ENCODE measurements at regions not wholly inside any gene's neighbourhood (a gene's known extent, or its start where the extent isn't known, plus 50 kb on each side); places are given as distances from the start of the nearest gene placed in this dataset.
"Not testable (repeated sequence)": the region's sequence is repeated elsewhere in the genome, so short reads cannot be mapped to it uniquely, and the experiment has no call there.

DNA sequence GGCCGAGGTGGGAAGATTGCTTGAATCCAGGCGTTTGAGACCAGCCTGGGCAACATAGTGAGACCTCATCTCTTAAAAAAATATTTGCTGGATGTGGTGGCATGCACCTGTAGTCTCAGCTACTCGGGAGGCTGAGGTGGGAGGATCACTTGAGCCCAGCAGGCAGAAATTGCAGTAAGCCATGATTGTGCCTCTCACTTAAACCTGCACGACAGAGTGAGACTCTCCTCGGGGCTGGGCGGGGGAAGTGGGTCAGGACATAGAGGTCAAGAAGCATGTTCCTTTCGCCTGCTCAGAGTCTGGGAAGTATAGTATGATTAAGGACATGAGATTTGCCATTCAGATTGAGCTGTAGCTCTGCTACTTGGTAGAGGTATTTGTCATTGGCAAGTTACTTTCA is 52.3 kb downstream of the SEPTIN7 start:
- not testable (repeated sequence) for DNase-seq

- no peak for DNase-seq
These were observed 53.5 kb downstream of the SEPTIN7 start for GRCh38 chr7:35854311-35854710.

DNA sequence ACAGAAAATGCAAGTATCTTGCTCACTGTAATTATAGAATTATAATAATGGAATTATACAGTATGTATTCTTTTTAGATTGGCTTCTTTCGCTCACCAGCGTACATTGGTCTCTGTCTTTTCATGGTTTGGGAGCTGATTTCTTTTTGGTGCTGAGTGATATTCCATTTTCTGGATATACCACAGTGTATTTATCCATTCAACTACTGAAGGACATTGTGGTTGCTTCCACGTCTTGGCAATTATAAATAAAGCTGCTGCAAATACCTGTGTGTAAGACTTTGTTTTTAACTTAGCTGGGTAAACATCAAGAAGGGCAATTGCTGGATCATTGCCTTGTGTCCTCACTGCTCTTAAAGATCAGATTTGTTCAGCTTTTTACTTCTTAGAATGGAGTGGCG is 55.3 kb downstream of the SEPTIN7 start:
- DNase-seq, result no peak

DNA sequence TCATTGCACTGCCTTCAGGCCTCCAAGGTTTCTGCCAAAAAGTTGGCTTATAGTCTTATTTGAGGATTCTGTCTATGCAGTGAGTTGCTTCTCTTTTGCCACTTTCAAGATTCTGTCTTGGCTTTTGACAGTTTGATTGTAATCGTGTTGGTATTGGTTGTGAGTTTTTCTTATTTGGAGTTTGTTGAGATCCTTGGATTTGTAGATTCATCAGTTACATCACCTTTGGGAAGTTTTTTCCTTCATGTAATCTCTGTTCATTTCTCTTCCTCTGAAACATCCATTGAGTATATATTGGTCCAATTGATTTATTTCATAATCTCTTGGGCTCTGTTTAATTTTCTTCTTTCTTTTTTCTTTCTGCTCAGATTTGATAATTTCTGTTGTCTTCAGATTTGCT is 59.8 kb downstream of the SEPTIN7 start:
- DNase-seq, result no peak

- DNase-seq, result no peak
These were observed 64.4 kb downstream of the SEPTIN7 start for GRCh38 chr7:35865287-35865686.

GRCh38 chr7:35866186-35866585 is 65.3 kb downstream of the SEPTIN7 start:
- no peak for DNase-seq

DNA sequence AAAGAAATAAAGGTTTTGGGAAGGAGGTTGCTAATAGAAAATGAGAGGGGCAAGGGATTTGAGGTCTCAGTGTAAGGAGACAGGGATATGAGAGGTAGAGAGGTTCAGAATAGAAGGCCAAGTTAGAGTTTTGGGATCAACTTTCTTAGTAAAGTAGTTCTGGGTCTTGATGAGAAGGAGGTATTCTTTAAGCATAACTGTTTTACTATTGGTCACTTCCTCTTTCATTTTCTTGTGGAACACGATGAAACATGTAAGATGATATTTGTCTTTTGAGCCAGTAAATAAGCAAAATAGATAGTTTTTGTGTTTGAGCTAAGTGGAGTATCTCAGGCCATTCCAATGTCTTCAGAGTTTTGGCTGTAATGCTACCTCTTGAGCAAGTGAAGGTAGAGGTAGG is 68.3 kb downstream of the SEPTIN7 start:
- not testable (repeated sequence) for DNase-seq

DNA sequence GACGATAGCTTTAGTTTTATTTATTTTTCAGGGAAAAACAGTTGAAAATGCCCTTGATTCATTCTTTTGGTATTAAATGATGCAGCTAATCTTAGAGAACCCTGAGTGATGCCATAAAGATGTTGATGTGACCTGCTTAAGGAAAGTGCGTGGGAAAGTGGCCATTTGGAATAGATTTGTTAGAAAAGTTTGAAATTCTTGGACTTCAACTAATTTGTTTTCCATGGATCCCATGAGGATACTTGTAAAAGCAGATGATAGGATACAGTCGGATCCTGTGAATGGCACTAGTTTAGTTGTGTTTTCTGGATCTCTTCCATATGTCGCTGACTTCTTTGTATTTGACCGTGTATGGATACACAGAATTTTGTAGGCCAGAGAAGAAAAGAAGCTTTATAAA is 69.0 kb downstream of the SEPTIN7 start:
- DNase-seq, result no peak

GRCh38 chr7:35871856-35872255 is 71.0 kb downstream of the SEPTIN7 start:
- DNase-seq, result no peak

- no peak for DNase-seq
These were observed 74.0 kb downstream of the SEPTIN7 start for GRCh38 chr7:35874886-35875285.

GRCh38 chr7:35875292-35875691 is 74.4 kb downstream of the SEPTIN7 start:
- no peak for DNase-seq

DNA sequence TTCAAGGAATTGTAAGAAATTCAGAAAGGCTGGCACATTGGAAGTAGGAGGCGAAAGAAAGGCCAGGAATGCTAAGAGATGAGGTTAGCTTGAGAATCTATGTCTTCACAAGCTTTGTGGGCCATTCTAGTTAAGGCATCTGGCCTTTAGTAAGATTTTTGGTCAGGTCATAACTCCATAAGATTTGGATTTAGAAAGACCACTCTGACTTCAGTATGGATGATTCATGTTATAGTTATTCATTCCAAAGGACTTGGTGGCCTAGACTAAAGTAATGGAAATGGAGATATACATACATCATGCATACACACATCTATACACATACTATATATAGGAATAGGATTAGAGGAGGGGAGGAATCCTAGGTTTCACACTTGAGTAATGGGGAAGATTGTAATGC is 77.5 kb downstream of the SEPTIN7 start:
- DNase-seq, result no peak

DNA sequence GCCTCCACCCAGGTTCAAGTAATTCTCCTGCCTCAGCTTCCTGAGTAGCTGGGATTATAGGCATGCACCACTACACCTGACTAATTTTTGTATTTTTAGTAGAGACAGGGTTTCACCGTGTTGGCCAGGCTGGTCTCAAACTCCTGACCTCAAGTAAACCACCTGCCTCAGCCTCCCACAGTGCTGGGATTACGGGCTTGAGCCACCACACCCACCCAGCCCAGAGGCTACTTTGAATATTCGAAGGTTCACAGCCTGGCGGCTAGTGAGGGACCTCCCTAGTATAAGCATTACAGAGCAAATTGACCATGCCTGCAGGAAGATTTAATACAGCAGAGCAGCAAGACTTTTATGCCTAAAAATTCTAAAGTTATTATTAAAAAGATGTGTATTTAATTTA is 86.6 kb downstream of the SEPTIN7 start:
- DNase-seq, result not testable (repeated sequence)

GRCh38 chr7:35889001-35889400 is 88.1 kb downstream of the SEPTIN7 start:
- DNase-seq, result no peak

GRCh38 chr7:35889870-35890269 is 89.0 kb downstream of the SEPTIN7 start:
- DNase-seq, result no peak

GRCh38 chr7:35891004-35891830 is 90.4 kb downstream of the SEPTIN7 start:
- DNase-seq, result no peak

GRCh38 chr7:35893649-35894048 is 92.8 kb downstream of the SEPTIN7 start:
- DNase-seq, result no peak

- DNase-seq, result no peak
These were observed 93.9 kb downstream of the SEPTIN7 start for GRCh38 chr7:35894721-35895120.

DNA sequence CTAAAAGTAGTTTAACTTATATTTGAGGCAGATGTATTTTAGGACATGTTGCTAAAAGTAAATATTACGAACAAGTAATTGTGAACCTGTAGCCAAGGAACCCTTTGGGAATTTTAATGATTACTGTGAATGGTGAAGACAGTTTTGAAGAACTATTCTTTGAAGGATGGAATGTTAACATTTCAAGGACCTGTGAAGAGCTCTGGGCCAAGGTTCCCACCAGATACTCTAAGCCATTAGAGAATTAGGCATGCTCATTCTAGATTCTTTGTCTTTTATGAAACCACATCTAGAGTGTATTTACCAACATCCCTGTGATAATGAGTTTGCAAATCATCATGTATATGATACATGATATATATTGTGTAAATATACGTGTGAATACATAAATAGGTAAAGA is 99.8 kb downstream of the SEPTIN7 start:
- no peak for DNase-seq

- no peak for DNase-seq
These were observed 104.7 kb downstream of the SEPTIN7 start for GRCh38 chr7:35905555-35905954.

DNA sequence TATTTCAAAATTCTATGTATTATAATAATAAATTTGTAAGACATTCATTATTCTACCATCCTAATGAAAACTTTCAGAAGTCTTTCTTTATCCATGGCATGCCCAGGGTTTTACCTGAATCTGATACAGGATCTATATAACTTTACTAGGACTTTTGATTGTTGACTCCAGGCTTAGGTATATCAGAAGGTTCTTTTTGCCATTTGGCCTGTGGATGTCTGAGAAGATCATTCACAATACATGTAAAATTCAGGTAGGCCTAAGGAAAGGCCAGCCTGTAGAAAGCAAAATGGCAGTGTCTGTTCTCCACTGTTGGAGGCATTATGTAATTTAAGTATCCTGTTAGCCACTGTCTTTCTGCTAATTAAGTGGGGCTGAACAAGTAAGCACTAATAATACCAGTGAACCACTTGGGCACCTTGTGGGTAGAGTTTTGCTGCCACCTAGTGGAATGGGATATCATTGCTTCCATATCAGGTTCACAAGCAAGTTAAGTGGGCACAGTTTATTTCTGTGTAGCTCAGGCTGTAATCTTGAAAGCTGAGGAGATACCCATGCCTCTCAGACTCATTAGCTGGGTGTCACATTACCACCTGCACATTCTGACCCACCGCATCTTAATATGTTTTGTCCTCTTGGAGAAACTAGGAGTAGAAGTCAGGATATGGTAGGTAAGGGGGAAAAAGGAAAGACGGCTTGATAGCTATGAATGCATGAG is 105.5 kb downstream of the SEPTIN7 start:
- peak; percentile 79 for DNase-seq

DNA sequence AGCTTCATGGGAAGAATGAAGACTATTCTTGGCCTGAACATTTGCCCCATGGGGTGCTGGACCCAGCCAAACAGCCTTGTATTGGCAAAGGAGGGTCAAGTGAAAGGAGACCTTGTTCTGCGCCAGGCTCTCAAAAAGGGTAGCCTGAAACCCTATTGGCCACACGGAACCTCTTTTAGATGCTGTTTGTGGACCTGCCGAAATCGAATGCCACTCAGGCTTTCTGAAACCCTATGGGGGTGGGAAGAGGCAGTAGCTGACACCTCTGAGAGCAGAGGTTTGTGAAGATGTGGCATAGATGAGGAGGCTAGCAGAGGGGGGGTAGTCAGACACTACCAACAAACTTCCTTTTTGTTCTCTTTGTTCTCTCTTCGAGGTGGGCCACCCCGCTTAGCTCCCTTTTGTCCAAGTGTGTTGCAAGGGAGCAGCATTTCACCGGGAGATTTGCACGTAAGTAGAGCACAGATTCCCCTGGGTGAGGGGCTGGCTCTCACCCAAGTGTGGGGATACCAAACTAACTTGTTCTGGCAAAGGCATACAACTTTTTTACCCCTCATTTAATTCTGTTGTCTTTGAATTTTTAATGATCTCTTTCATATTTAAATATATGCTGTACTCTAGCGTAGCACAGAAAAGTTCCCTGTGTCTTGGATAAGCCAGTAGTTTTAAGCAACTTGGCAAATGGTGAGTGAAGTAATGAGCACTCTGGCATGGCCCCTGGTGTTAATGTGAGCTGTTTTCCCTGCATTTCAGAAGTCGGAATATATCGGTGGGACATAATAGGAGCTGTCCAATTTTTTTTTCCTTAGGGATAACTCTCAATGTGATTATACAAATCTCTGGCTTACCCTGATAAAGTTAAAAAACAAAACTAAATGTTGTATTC is 107.7 kb downstream of the SEPTIN7 start:
- no peak for DNase-seq

GRCh38 chr7:35909870-35910357 is 109.1 kb downstream of the SEPTIN7 start:
- no peak for DNase-seq
